ENCODE measurements at regions not wholly inside any gene's neighbourhood (a gene's known extent, or its start where the extent isn't known, plus 50 kb on each side); places are given as distances from the start of the nearest gene placed in this dataset.

DNA sequence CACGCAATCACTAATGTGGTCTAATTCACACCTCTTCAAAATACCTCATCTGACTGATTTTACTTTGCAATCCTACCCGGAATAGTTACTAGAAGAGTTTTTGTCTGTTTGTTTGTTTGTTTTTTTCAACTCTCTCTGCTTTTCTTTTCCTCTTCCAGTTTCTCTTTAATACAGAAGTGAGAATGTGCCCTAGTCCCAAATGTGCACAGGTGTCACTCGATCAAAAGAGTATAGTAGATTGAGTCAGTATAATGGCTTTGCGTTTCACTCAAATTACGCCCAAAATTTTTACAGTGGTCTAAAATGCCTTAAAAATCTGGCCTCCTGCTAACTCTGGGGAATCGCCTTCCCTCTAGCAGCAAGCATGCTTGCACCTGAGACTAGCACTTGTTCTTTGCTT lies 1536.8 kb downstream of the KCNT2 start:
- Histone ChIP-seq H3K4me3 (ENCODE audit: low read length, poor library complexity, severe bottlenecking) (no peak overlapping the region), H3K27me3 (ENCODE audit: insufficient read depth, low read length, poor library complexity, severe bottlenecking) (no peaks in the 10 kb centered on the region), H3K9ac (ENCODE audit: low read depth, low read length, poor library complexity, severe bottlenecking) (no peak overlapping the region), H2AFZ (ENCODE audit: low read length) (no peak overlapping the region), H3K9me3 (ENCODE audit: insufficient read depth, low read depth, low read length) (no peaks in the 10 kb centered on the region), H3K36me3 (ENCODE audit: insufficient read depth, low read length) (no peaks in the 10 kb centered on the region), H3K79me2 (ENCODE audit: insufficient read depth, low read length) (no peaks in the 10 kb centered on the region), H3K4me2 (ENCODE audit: low read depth, low read length, poor library complexity, severe bottlenecking) (no peak overlapping the region), H3F3A (ENCODE audit: low read depth) (no peaks in the 10 kb centered on the region), H3K9me2 (replicated peaks; ENCODE audit: low read depth, low read length) (no peaks in the 10 kb centered on the region), H3K4me1 (ENCODE audit: insufficient read depth, low read length, poor library complexity, severe bottlenecking) (no peaks in the 10 kb centered on the region), H4K20me1 (ENCODE audit: insufficient read depth, low read length, poor library complexity, severe bottlenecking) (no peaks in the 10 kb centered on the region)
- no peak for TF ChIP-seq EZH2phosphoT487 (IDR thresholded peaks at IDR 0.05; ENCODE audit: borderline replicate concordance)
- TF ChIP-seq, protein P1, sequence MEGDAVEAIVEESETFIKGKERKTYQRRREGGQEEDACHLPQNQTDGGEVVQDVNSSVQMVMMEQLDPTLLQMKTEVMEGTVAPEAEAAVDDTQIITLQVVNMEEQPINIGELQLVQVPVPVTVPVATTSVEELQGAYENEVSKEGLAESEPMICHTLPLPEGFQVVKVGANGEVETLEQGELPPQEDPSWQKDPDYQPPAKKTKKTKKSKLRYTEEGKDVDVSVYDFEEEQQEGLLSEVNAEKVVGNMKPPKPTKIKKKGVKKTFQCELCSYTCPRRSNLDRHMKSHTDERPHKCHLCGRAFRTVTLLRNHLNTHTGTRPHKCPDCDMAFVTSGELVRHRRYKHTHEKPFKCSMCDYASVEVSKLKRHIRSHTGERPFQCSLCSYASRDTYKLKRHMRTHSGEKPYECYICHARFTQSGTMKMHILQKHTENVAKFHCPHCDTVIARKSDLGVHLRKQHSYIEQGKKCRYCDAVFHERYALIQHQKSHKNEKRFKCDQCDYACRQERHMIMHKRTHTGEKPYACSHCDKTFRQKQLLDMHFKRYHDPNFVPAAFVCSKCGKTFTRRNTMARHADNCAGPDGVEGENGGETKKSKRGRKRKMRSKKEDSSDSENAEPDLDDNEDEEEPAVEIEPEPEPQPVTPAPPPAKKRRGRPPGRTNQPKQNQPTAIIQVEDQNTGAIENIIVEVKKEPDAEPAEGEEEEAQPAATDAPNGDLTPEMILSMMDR (conservative IDR thresholded peaks at IDR 0.05; ENCODE audit: low read length): no peak

DNA sequence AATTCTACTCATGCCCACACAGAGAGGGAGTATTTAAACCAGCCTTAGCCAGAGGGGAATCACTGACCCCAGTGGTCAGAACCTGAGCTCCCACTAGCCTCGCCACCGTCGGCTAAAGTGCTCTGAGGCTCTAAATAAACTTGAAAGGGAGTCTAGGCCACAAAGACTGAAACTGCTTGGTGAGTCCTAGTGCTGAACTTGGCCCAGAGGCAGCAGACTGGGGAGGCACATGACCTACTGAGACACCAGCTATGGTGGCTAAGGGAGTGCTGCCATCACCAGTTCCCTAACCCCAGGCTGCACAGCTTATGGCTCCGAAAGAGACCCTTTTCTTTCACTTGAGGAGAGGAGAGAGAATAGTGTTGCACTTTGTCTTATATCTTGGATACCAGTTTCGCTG lies 1542.8 kb downstream of the KCNT2 start:
- H3K36me3 ChIP-seq (ENCODE audit: insufficient read depth, low read length): no peaks in the 10 kb centered on the region
- no peaks in the 10 kb centered on the region for H3K9me2 ChIP-seq (replicated peaks; ENCODE audit: low read depth, low read length)
- no peak overlapping the region for H3K4me3 ChIP-seq (ENCODE audit: low read length, poor library complexity, severe bottlenecking)
- no peaks in the 10 kb centered on the region for H3K27me3 ChIP-seq (ENCODE audit: insufficient read depth, low read length, poor library complexity, severe bottlenecking)
- H3K79me2 ChIP-seq (ENCODE audit: insufficient read depth, low read length): no peaks in the 10 kb centered on the region
- TF ChIP-seq EZH2phosphoT487 (IDR thresholded peaks at IDR 0.05; ENCODE audit: borderline replicate concordance): no peak
- TF ChIP-seq, protein P1 (conservative IDR thresholded peaks at IDR 0.05; ENCODE audit: low read length): no peak
- no peak overlapping the region for H3K9ac ChIP-seq (ENCODE audit: low read depth, low read length, poor library complexity, severe bottlenecking)
- H3K4me1 ChIP-seq (ENCODE audit: insufficient read depth, low read length, poor library complexity, severe bottlenecking): no peaks in the 10 kb centered on the region
- no peak overlapping the region for H3K4me2 ChIP-seq (ENCODE audit: low read depth, low read length, poor library complexity, severe bottlenecking)
- no peak overlapping the region for H2AFZ ChIP-seq (ENCODE audit: low read length)
- no peaks in the 10 kb centered on the region for H3K9me3 ChIP-seq (ENCODE audit: insufficient read depth, low read depth, low read length)
- H3F3A ChIP-seq (ENCODE audit: low read depth): no peaks in the 10 kb centered on the region
- no peaks in the 10 kb centered on the region for H4K20me1 ChIP-seq (ENCODE audit: insufficient read depth, low read length, poor library complexity, severe bottlenecking)

DNA sequence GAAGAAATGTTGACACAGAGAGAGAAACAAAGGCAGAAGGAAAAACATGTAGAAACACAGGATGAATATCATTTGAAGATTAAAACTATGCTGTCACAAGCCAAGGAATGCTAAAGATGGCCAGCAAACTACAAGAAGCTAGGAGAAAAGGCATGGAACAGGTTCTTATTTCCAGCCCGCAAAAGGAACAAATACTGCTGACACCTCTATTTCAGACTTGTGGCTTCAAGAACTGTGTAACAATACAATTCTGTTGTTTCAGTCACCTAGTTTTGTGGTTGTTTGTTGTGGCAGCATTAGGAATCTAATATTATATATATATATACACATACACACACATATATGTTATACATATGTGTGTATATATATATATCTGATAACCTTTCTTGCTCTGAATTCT lies 1543.9 kb downstream of the KCNT2 start:
- TF ChIP-seq EZH2phosphoT487 (IDR thresholded peaks at IDR 0.05; ENCODE audit: borderline replicate concordance): no peak
- TF ChIP-seq, protein P1 (conservative IDR thresholded peaks at IDR 0.05; ENCODE audit: low read length): no peak
- no peaks in the 10 kb centered on the region for H3K27me3 ChIP-seq (ENCODE audit: insufficient read depth, low read length, poor library complexity, severe bottlenecking)

More for the DNA sequence above, 1543.9 kb downstream of the KCNT2 start:
- no peaks in the 10 kb centered on the region for H3F3A ChIP-seq (ENCODE audit: low read depth)
- H2AFZ ChIP-seq (ENCODE audit: low read length): no peak overlapping the region
- H3K4me1 ChIP-seq (ENCODE audit: insufficient read depth, low read length, poor library complexity, severe bottlenecking): no peaks in the 10 kb centered on the region
- H3K9me3 ChIP-seq (ENCODE audit: insufficient read depth, low read depth, low read length): no peaks in the 10 kb centered on the region
- H3K9ac ChIP-seq (ENCODE audit: low read depth, low read length, poor library complexity, severe bottlenecking): no peak overlapping the region
- no peaks in the 10 kb centered on the region for H3K79me2 ChIP-seq (ENCODE audit: insufficient read depth, low read length)
- no peaks in the 10 kb centered on the region for H3K36me3 ChIP-seq (ENCODE audit: insufficient read depth, low read length)
- H3K9me2 ChIP-seq (replicated peaks; ENCODE audit: low read depth, low read length): no peaks in the 10 kb centered on the region
- no peak overlapping the region for H3K4me2 ChIP-seq (ENCODE audit: low read depth, low read length, poor library complexity, severe bottlenecking)
- H3K4me3 ChIP-seq (ENCODE audit: low read length, poor library complexity, severe bottlenecking): no peak overlapping the region
- no peaks in the 10 kb centered on the region for H4K20me1 ChIP-seq (ENCODE audit: insufficient read depth, low read length, poor library complexity, severe bottlenecking)

All from Loucy (cell line).